ENCODE measurements at regions not wholly inside any gene's neighbourhood (a gene's known extent, or its start where the extent isn't known, plus 50 kb on each side); places are given as distances from the start of the nearest gene placed in this dataset.
"Not testable (repeated sequence)": the region's sequence is repeated elsewhere in the genome, so short reads cannot be mapped to it uniquely, and the experiment has no call there.

- DNase-seq (ENCODE audit: low read depth), result no peak
Measured at GRCh38 chrX:45683914-45684313, 483.2 kb upstream of the DIPK2B start.

- DNase-seq (ENCODE audit: low read depth), result no peak
Measured at GRCh38 chrX:45681891-45682290, 481.2 kb upstream of the DIPK2B start.

GRCh38 chrX:45669715-45670340 lies 469.2 kb upstream of the DIPK2B start:
- DNase-seq (ENCODE audit: low read depth), result peak; percentile 78

GRCh38 chrX:45668686-45669443 lies 468.2 kb upstream of the DIPK2B start:
- peak; percentile 93 for DNase-seq (ENCODE audit: low read depth)

- peak; percentile 70 for DNase-seq (ENCODE audit: low read depth)
Measured at GRCh38 chrX:45667666-45668065, 467.0 kb upstream of the DIPK2B start.

GRCh38 chrX:45664727-45665290 lies 464.1 kb upstream of the DIPK2B start:
- no peak for DNase-seq (ENCODE audit: low read depth)

- no peak for DNase-seq (ENCODE audit: low read depth)
Measured at GRCh38 chrX:45660477-45660876, 459.8 kb upstream of the DIPK2B start.

- DNase-seq (ENCODE audit: low read depth), result no peak
Measured at GRCh38 chrX:45633419-45633818, 432.7 kb upstream of the DIPK2B start.

GRCh38 chrX:45632506-45632905 lies 431.8 kb upstream of the DIPK2B start:
- DNase-seq (ENCODE audit: low read depth), result no peak

GRCh38 chrX:45630078-45630477 lies 429.4 kb upstream of the DIPK2B start:
- DNase-seq (ENCODE audit: low read depth), result no peak

- peak; percentile 33 for DNase-seq (ENCODE audit: low read depth)
Measured at GRCh38 chrX:45628041-45628440, 427.4 kb upstream of the DIPK2B start.

- peak; percentile 98 for DNase-seq (ENCODE audit: low read depth)
Measured at GRCh38 chrX:45623266-45623665, 422.6 kb upstream of the DIPK2B start.

GRCh38 chrX:45622538-45622937 lies 421.9 kb upstream of the DIPK2B start:
- DNase-seq (ENCODE audit: low read depth), result peak; percentile 82

- DNase-seq (ENCODE audit: low read depth), result no peak
Measured at GRCh38 chrX:45622042-45622423, 421.4 kb upstream of the DIPK2B start.

- DNase-seq (ENCODE audit: low read depth), result peak; percentile 95
Measured at GRCh38 chrX:45621376-45622041, 420.8 kb upstream of the DIPK2B start.

GRCh38 chrX:45619290-45619689 lies 418.6 kb upstream of the DIPK2B start:
- peak; percentile 64 for DNase-seq (ENCODE audit: low read depth)

GRCh38 chrX:45615591-45615990 lies 414.9 kb upstream of the DIPK2B start:
- DNase-seq (ENCODE audit: low read depth), result not testable (repeated sequence)

- no peak for DNase-seq (ENCODE audit: low read depth)
Measured at GRCh38 chrX:45614853-45615252, 414.2 kb upstream of the DIPK2B start.

- DNase-seq (ENCODE audit: low read depth), result no peak
Measured at GRCh38 chrX:45602151-45602550, 401.5 kb upstream of the DIPK2B start.

- no peak for DNase-seq (ENCODE audit: low read depth)
Measured at GRCh38 chrX:45601052-45601451, 400.4 kb upstream of the DIPK2B start.

GRCh38 chrX:45598861-45599260 lies 398.2 kb upstream of the DIPK2B start:
- peak; percentile 42 for DNase-seq (ENCODE audit: low read depth)

- peak; percentile 61 for DNase-seq (ENCODE audit: low read depth)
Measured at GRCh38 chrX:45596188-45596808, 395.6 kb upstream of the DIPK2B start.
